Activated CD4-positive, alpha-beta memory T cell treated with anti-CD3 and anti-CD28 coated beads, Interleukin-2, amount 10 ng/mL, durations not matched to agents 7 days and 5 days (primary cell): ENCODE measurements at regions not wholly inside any gene's neighbourhood (a gene's known extent, or its start where the extent isn't known, plus 50 kb on each side); places are given as distances from the start of the nearest gene placed in this dataset.
"Not testable (repeated sequence)": the region's sequence is repeated elsewhere in the genome, so short reads cannot be mapped to it uniquely, and the experiment has no call there.

Experiments used
- CTCF ChIA-PET: fragments of 350-600 bp; sonication (Branson Sonifier 250); formaldehyde crosslinking; loops from one replicate; lab custom pipeline; 2021; ENCODE audit warnings: antibody characterized with exemption, inconsistent platforms; lab: Charles Lee
- POLR2A ChIA-PET: fragments of 350-600 bp; sonication (Branson Sonifier 250); formaldehyde crosslinking; loops from one replicate; lab custom pipeline; 2021; ENCODE audit warnings: antibody characterized with exemption; lab: Charles Lee
- DNase-seq: peaks from one replicate; pipeline ENCODE4 v3.0.0-alpha.2; 2020
- H3K27ac Mint-ChIP-seq: one replicate; pipeline ENCODE4 v1.8.0; 2021; ENCODE audit warnings: mild to moderate bottlenecking, mixed read lengths
- H3K27me3 Mint-ChIP-seq: one replicate; pipeline ENCODE4 v1.8.0; 2021; ENCODE audit warnings: mixed read lengths
- H3K36me3 Mint-ChIP-seq: one replicate; pipeline ENCODE4 v1.8.0; 2021; ENCODE audit warnings: low read depth, mixed read lengths
- H3K4me1 Mint-ChIP-seq: one replicate; pipeline ENCODE4 v1.8.0; 2021; ENCODE audit warnings: mixed read lengths
- H3K4me3 Mint-ChIP-seq: one replicate; pipeline ENCODE4 v1.8.0; 2021; ENCODE audit warnings: mild to moderate bottlenecking, mixed read lengths
- H3K9me3 Mint-ChIP-seq: one replicate; pipeline ENCODE4 v1.8.0; 2021; ENCODE audit warnings: mixed read lengths

DNA sequence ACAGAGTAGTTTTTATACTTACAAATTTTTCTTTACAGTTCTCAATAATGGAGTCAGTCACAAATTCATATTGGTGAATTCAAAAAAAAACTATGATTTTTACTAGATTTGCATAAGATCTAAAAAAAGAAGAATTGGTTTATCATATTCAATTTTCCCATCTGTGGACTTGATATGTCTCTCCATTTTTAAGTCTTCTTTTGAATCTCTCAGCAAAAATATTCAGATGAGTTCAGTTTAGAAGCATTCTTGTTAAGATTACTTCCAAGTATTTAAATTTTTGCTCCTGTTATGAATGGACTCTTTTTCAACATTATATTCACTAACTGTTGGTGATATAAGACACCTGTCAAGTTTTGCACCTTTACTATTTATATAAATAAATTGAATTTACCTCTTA lies 360.6 kb upstream of the FLRT2 start:
- Mint-ChIP-seq H3K4me3 (no peak overlapping the region), H3K27me3 (no peaks in the 10 kb centered on the region), H3K27ac (no peak overlapping the region), H3K9me3 (no peaks in the 10 kb centered on the region), H3K36me3 (no peaks in the 10 kb centered on the region), H3K4me1 (no peaks in the 10 kb centered on the region)
- CTCF ChIA-PET: no interaction called here
- POLR2A ChIA-PET: no interaction called here
- no peak for DNase-seq

GRCh38 chr14:85172290-85172689 lies 357.7 kb upstream of the FLRT2 start:
- no peak overlapping the region for H3K27ac Mint-ChIP-seq
- no peaks in the 10 kb centered on the region for H3K4me1 Mint-ChIP-seq
- no peaks in the 10 kb centered on the region for H3K9me3 Mint-ChIP-seq
- DNase-seq: no peak
- no peak overlapping the region for H3K4me3 Mint-ChIP-seq
- ChIA-PET POLR2A (no interaction called here), CTCF (no interaction called here)
- no peaks in the 10 kb centered on the region for H3K27me3 Mint-ChIP-seq
- no peaks in the 10 kb centered on the region for H3K36me3 Mint-ChIP-seq

GRCh38 chr14:85172889-85173477 lies 357.0 kb upstream of the FLRT2 start:
- Mint-ChIP-seq H3K27ac (no peak overlapping the region), H3K36me3 (no peaks in the 10 kb centered on the region), H3K4me1 (no peaks in the 10 kb centered on the region), H3K27me3 (no peaks in the 10 kb centered on the region), H3K4me3 (no peak overlapping the region), H3K9me3 (no peaks in the 10 kb centered on the region)
- no peak for DNase-seq
- CTCF ChIA-PET: interaction anchor here (1.1 kb wide), 1 partner anchor 9 kb away, joined by 5 read pairs; no protein-coding TSS in a partner anchor
- POLR2A ChIA-PET: no interaction called here

- Mint-ChIP-seq H3K36me3 (no peaks in the 10 kb centered on the region), H3K9me3 (no peaks in the 10 kb centered on the region), H3K4me1 (no peaks in the 10 kb centered on the region), H3K4me3 (no peak overlapping the region), H3K27me3 (no peaks in the 10 kb centered on the region), H3K27ac (no peak overlapping the region)
- ChIA-PET CTCF (no interaction called here), POLR2A (no interaction called here)
- DNase-seq: no peak
These were observed 354.4 kb upstream of the FLRT2 start for GRCh38 chr14:85175556-85175955.

DNA sequence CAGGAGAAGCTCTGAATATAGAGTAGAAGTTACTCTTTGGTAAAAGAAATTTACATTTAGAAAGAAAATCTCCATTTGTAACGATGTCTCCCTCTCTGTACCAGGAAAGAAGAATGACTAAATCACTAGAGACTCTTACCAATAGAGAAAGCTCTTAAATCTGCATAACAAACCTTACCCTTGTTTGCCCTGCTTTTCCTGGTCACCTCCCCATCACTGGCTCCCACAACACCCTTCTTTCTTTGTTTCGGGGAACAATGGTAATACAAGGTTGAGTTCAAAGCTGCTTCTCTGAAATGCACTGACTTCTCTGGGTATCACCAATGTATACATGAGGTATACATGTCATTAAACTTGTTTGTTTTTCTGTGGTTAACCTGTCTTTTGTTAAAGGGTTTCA lies 351.1 kb upstream of the FLRT2 start:
- Mint-ChIP-seq H3K27ac (no peak overlapping the region), H3K36me3 (no peaks in the 10 kb centered on the region), H3K27me3 (no peaks in the 10 kb centered on the region), H3K4me1 (no peaks in the 10 kb centered on the region), H3K9me3 (peaks cover 2% of the 10 kb centered on the region), H3K4me3 (no peak overlapping the region)
- CTCF ChIA-PET: no interaction called here
- POLR2A ChIA-PET: no interaction called here
- no peak for DNase-seq

- POLR2A ChIA-PET: no interaction called here
- Mint-ChIP-seq H3K27ac (no peak overlapping the region), H3K27me3 (no peaks in the 10 kb centered on the region), H3K36me3 (no peaks in the 10 kb centered on the region), H3K4me3 (no peak overlapping the region), H3K4me1 (no peaks in the 10 kb centered on the region), H3K9me3 (peaks cover 2% of the 10 kb centered on the region)
- CTCF ChIA-PET: no interaction called here
- no peak for DNase-seq
These were observed 349.1 kb upstream of the FLRT2 start for GRCh38 chr14:85180876-85181275.

- DNase-seq: no peak
- no peaks in the 10 kb centered on the region for H3K4me1 Mint-ChIP-seq
- H3K36me3 Mint-ChIP-seq: no peaks in the 10 kb centered on the region
- H3K27me3 Mint-ChIP-seq: no peaks in the 10 kb centered on the region
- H3K4me3 Mint-ChIP-seq: no peak overlapping the region
- POLR2A ChIA-PET: no interaction called here
- CTCF ChIA-PET: interaction anchor here (1.1 kb wide), 1 partner anchor 9 kb away, joined by 5 read pairs; no protein-coding TSS in a partner anchor
- H3K27ac Mint-ChIP-seq: no peak overlapping the region
- H3K9me3 Mint-ChIP-seq: peaks cover 2% of the 10 kb centered on the region
These were observed 347.7 kb upstream of the FLRT2 start for GRCh38 chr14:85182282-85182681.

- Mint-ChIP-seq H3K9me3 (peaks cover 10% of the 10 kb centered on the region), H3K27me3 (no peaks in the 10 kb centered on the region), H3K27ac (no peak overlapping the region), H3K36me3 (no peaks in the 10 kb centered on the region), H3K4me3 (no peak overlapping the region), H3K4me1 (no peaks in the 10 kb centered on the region)
- DNase-seq: no peak
- CTCF ChIA-PET: no interaction called here
- POLR2A ChIA-PET: no interaction called here
These were observed 343.9 kb upstream of the FLRT2 start for GRCh38 chr14:85186082-85186481.

GRCh38 chr14:85187521-85187920 lies 342.4 kb upstream of the FLRT2 start:
- POLR2A ChIA-PET: no interaction called here

GRCh38 chr14:85188836-85189235 lies 341.1 kb upstream of the FLRT2 start:
- Mint-ChIP-seq H3K27me3 (no peaks in the 10 kb centered on the region), H3K4me1 (no peaks in the 10 kb centered on the region), H3K9me3 (peaks cover 7% of the 10 kb centered on the region), H3K27ac (no peak overlapping the region), H3K36me3 (no peaks in the 10 kb centered on the region), H3K4me3 (no peak overlapping the region)
- ChIA-PET CTCF (no interaction called here), POLR2A (no interaction called here)
- DNase-seq: no peak

More at GRCh38 chr14:85187521-85187920, 342.4 kb upstream of the FLRT2 start:
- no peaks in the 10 kb centered on the region for H3K4me1 Mint-ChIP-seq
- DNase-seq: no peak
- H3K4me3 Mint-ChIP-seq: no peak overlapping the region
- CTCF ChIA-PET: no interaction called here
- H3K27ac Mint-ChIP-seq: no peak overlapping the region
- no peaks in the 10 kb centered on the region for H3K27me3 Mint-ChIP-seq
- H3K9me3 Mint-ChIP-seq: peaks cover 7% of the 10 kb centered on the region
- H3K36me3 Mint-ChIP-seq: no peaks in the 10 kb centered on the region

GRCh38 chr14:85189253-85189652 lies 340.7 kb upstream of the FLRT2 start:
- POLR2A ChIA-PET, H3K36me3 Mint-ChIP-seq, H3K4me1 Mint-ChIP-seq, H3K4me3 Mint-ChIP-seq, H3K9me3 Mint-ChIP-seq, H3K27ac Mint-ChIP-seq, H3K27me3 Mint-ChIP-seq, DNase-seq, CTCF ChIA-PET: not testable (repeated sequence)

DNA sequence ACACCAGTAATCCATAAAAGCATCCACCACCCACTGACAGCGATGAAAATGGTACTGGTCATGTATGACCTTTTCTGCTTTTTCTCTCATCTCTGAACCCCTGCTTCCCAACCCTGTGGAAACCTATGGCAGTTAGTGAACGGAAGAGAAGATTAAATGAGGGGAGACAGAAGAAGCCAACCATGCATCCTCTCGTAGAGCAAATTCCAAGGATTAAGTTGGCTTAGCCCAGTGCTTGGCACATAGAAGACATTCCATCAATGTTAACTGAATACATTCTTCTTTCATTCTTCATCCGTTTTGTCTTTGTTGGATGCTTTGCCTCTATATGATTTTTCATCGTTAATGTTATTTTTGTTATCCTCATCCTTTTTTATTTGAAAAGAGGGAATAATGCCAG lies 339.7 kb upstream of the FLRT2 start:
- ChIA-PET CTCF (no interaction called here), POLR2A (no interaction called here)
- no peaks in the 10 kb centered on the region for H3K27me3 Mint-ChIP-seq
- DNase-seq: no peak
- peaks cover 14% of the 10 kb centered on the region for H3K9me3 Mint-ChIP-seq
- no peak overlapping the region for H3K4me3 Mint-ChIP-seq
- H3K36me3 Mint-ChIP-seq: no peaks in the 10 kb centered on the region
- H3K27ac Mint-ChIP-seq: no peak overlapping the region
- no peaks in the 10 kb centered on the region for H3K4me1 Mint-ChIP-seq

DNA sequence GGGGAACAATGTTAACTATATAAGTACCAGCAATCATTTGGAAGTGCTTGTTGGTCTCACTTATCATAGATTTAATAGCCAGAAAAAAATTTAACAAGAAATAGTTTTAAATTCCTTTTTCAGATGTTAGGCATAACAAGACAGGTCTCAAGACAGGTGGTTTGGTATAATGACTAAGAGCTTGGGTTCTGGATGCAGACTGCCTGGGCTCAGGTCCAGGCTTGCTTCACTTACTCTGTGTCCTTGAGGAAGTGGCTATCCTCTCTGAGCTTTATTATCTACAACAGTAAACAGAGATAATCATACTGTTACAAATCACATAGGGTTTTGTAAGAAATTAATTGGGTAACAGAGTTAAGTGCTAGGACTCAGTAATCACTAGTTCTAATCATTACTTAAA lies 338.0 kb upstream of the FLRT2 start:
- CTCF ChIA-PET: no interaction called here
- no peak overlapping the region for H3K27ac Mint-ChIP-seq
- no peaks in the 10 kb centered on the region for H3K27me3 Mint-ChIP-seq

GRCh38 chr14:85195872-85196477 lies 334.0 kb upstream of the FLRT2 start:
- Mint-ChIP-seq H3K27me3 (no peaks in the 10 kb centered on the region), H3K36me3 (no peaks in the 10 kb centered on the region), H3K9me3 (peaks cover 6% of the 10 kb centered on the region), H3K27ac (no peak overlapping the region), H3K4me3 (no peak overlapping the region), H3K4me1 (no peaks in the 10 kb centered on the region)
- no peak for DNase-seq
- POLR2A ChIA-PET: no interaction called here
- CTCF ChIA-PET: no interaction called here

More for the DNA sequence above, 338.0 kb upstream of the FLRT2 start:
- Mint-ChIP-seq H3K4me1 (no peaks in the 10 kb centered on the region), H3K36me3 (no peaks in the 10 kb centered on the region), H3K4me3 (no peak overlapping the region), H3K9me3 (peaks cover 14% of the 10 kb centered on the region)
- POLR2A ChIA-PET: no interaction called here
- DNase-seq: no peak
